Heart left ventricle (tissue), 13 donors: ENCODE measurements at regions not wholly inside any gene's neighbourhood (a gene's known extent, or its start where the extent isn't known, plus 50 kb on each side); places are given as distances from the start of the nearest gene placed in this dataset.

ENCODE experiments used
- POLR2A ChIP-seq, 2 donors: fragments of 450-650 bp; IDR thresholded peaks; one replicate each; pipeline ENCODE4 v1.6.1; 2017; ENCODE audit warnings: antibody characterized with exemption in 2 of 2, mild to moderate bottlenecking in 2 of 2, moderate library complexity in 2 of 2
- TF ChIP-seq, protein P1 (sequence below), 12 donors: fragments of 200-600 bp; sonication (generic) in 4 of 12; IDR thresholded peaks; one replicate each; pipeline versions ENCODE4 v1.5.0 to v1.8.0; 2018 to 2022; ENCODE audit warnings: antibody characterized with exemption in 12 of 12, mild to moderate bottlenecking in 5 of 12
- donor health status: ischemic (EF 13 %, LVEDD 7.1; RV severe dilation, severe dysfunction).
- donor health status: DM: no; HTN: yes; CAD: no.
- donor health status: DM: no; HTN: no; CAD: no.
- donor health status: ischemic (EF 25% LVEDD 6.9; RV normal size, moderate dysfunction).
- donor health status: ischemic (EF 25% LVEDD 5.7; RV mildly dilated, moderate dysfunction).
- donor health status: ischemic (EF 35%, LVEDD 5.7; RV mildly dilated, moderate dysfunction).
- donor health status: nonischemic (EF 11% LVEDD 7.7; RV severe dilation, severe dysfunction).
- donor health status: DM: yes; HTN: yes; CAD: no.
- donor health status: PGD.
- donor health status: ischemic (EF 29% LVEDD 5.4; RV normal size, mild dysfunction).
- donor health status: nonischemic (EF 23%, LVEDD 6.1; RV moderate dilation, normal function).

DNA sequence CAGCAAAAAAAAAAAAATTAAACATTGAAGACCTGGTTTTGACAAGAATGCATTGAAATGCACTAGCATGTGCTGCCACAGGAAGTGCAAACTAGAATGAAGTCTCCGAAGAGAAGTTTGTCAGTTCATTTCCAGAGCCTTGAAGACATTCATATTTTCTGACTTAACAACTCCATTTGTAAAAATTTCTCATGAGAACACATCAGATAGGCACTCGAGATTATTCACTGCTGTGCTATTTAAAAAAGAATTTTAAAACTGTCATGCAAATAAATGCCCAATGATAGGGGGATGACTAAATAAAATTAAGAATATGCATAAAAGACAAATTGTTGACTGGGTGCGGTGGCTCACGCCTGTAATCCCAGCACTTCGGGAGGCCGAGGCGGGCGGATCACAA lies 394.6 kb upstream of the JARID2 start:
- TF ChIP-seq, protein P1, sequence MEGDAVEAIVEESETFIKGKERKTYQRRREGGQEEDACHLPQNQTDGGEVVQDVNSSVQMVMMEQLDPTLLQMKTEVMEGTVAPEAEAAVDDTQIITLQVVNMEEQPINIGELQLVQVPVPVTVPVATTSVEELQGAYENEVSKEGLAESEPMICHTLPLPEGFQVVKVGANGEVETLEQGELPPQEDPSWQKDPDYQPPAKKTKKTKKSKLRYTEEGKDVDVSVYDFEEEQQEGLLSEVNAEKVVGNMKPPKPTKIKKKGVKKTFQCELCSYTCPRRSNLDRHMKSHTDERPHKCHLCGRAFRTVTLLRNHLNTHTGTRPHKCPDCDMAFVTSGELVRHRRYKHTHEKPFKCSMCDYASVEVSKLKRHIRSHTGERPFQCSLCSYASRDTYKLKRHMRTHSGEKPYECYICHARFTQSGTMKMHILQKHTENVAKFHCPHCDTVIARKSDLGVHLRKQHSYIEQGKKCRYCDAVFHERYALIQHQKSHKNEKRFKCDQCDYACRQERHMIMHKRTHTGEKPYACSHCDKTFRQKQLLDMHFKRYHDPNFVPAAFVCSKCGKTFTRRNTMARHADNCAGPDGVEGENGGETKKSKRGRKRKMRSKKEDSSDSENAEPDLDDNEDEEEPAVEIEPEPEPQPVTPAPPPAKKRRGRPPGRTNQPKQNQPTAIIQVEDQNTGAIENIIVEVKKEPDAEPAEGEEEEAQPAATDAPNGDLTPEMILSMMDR (IDR thresholded peaks at IDR 0.05): no peak
- TF ChIP-seq POLR2A (IDR thresholded peaks at IDR 0.05): no peak
